ENCODE measurements at regions not wholly inside any gene's neighbourhood (a gene's known extent, or its start where the extent isn't known, plus 50 kb on each side); places are given as distances from the start of the nearest gene placed in this dataset.

DNA sequence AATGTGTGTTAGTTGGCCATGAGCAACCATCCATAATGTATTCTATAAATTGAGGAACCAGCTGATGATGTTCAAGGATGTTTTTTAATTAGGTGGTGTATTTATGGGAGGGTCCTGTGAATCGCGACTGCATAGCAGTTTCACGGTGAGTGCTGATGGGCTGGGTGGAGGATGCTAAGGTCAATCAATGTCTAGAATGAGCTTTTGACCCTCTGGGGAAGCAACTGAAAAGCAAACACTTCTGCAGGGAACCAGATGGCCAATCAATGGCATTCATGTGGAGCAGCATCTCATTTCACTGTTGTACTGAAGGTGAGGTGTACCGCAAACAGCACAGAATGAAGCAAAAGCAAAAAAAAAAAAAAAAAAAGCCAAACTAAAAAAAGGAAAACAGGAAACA lies 676.1 kb upstream of the TMEM132C start:
- Histone ChIP-seq H3K27ac (no peak overlapping the region), H3K4me3 (no peak overlapping the region)
- no peak for DNase-seq (ENCODE audit: low spot score)
- TF ChIP-seq, protein P1, sequence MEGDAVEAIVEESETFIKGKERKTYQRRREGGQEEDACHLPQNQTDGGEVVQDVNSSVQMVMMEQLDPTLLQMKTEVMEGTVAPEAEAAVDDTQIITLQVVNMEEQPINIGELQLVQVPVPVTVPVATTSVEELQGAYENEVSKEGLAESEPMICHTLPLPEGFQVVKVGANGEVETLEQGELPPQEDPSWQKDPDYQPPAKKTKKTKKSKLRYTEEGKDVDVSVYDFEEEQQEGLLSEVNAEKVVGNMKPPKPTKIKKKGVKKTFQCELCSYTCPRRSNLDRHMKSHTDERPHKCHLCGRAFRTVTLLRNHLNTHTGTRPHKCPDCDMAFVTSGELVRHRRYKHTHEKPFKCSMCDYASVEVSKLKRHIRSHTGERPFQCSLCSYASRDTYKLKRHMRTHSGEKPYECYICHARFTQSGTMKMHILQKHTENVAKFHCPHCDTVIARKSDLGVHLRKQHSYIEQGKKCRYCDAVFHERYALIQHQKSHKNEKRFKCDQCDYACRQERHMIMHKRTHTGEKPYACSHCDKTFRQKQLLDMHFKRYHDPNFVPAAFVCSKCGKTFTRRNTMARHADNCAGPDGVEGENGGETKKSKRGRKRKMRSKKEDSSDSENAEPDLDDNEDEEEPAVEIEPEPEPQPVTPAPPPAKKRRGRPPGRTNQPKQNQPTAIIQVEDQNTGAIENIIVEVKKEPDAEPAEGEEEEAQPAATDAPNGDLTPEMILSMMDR (IDR thresholded peaks at IDR 0.05), result no peak

DNA sequence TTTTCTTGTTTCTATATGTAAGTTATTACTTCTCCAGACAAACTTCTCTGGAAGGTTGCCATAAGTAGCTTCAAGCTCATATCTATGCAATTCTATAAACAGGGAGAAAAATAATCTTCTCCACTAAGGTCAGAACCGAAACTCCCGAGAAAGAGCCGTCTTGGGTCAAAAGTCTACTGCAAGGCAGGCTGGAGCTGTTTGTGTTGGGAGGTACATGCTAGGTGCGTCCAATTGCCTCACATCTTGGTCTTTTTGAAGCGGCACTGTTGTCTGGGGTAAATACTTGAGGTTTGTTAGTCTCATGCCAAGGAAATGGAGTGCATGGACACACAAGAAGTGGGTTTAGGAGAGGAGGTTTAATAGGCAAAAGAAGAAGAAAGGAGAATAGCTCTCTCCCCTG lies 674.7 kb upstream of the TMEM132C start:
- TF ChIP-seq, protein P1 (IDR thresholded peaks at IDR 0.05), result no peak
- Histone ChIP-seq H3K27ac (no peak overlapping the region), H3K4me3 (no peak overlapping the region)
- no peak for DNase-seq (ENCODE audit: low spot score)

DNA sequence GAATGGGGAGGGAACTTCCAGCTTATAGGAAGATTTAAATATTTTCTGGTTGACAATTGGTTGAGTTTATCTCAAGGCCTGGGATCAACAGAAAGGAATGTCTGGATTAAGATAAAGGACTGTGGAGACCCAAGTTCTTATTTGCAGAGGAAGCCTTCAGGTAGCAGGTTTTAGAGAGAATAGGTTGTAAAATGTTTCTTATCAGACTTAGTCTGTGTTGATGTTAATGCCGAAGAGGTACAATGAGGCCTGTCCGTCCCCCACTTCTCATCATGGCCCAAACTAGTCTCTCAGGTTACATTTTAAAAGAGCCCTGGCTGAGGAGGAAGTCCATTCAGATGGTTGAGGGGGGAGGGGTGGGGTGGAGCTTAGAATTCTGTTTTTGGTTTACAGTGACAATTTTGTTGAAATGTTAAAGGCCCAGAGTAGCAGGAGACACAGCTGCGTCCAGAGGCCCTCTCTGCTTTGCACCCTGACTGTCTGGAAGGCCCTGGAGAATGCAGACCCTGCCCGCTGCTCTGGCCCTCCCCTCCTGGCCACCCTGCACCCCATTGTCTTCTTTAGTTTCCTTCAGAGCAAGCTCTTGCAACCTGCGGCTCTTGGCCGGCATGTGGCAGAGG lies 672.5 kb upstream of the TMEM132C start:
- no peak for DNase-seq (ENCODE audit: low spot score)
- TF ChIP-seq, protein P1 (IDR thresholded peaks at IDR 0.05), result no peak
- H3K27ac ChIP-seq, result no peak overlapping the region
- no peak overlapping the region for H3K4me3 ChIP-seq

DNA sequence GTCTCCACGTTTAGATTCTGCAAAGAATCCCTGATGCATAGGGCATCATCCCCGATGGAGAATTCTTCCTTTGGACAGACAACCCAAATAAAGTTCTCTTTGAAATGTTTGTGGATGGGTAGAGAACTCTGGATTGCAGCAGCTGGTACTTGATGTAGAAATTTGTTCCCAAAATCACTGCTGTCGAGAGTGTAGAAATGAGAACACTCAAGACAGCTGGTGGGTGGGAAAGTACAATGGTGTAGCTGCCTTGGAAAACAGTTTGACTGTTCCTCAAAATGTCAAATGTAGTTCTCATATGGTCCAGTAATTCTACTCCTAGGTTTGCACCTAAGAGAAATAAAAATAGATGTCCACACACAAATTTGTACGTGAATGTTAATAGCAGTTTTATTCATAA lies 671.5 kb upstream of the TMEM132C start:
- TF ChIP-seq, protein P1 (IDR thresholded peaks at IDR 0.05), result no peak
- DNase-seq (ENCODE audit: low spot score), result no peak
- H3K27ac ChIP-seq, result no peak overlapping the region
- no peak overlapping the region for H3K4me3 ChIP-seq

DNA sequence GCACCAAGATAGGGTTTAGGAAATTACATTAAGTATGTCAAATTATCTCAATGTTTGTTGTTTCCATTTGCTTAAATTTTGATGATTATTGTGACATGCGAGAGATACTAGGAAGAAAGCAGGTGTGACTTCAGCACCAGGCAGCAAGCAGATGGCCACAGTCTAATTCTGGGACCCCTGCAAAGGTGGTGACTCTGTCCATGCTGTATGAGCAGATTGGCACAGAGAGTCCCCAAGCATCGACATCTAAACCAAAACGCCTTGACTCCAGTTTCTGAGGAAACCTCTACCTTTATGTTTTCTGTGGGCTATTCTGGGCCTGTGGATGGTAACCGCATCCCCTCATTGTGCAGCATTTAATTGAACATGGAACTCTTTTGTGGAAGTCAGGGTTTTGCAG lies 670.1 kb upstream of the TMEM132C start:
- TF ChIP-seq, protein P1 (IDR thresholded peaks at IDR 0.05), result no peak
- no peak for DNase-seq (ENCODE audit: low spot score)
- no peak overlapping the region for H3K27ac ChIP-seq

DNA sequence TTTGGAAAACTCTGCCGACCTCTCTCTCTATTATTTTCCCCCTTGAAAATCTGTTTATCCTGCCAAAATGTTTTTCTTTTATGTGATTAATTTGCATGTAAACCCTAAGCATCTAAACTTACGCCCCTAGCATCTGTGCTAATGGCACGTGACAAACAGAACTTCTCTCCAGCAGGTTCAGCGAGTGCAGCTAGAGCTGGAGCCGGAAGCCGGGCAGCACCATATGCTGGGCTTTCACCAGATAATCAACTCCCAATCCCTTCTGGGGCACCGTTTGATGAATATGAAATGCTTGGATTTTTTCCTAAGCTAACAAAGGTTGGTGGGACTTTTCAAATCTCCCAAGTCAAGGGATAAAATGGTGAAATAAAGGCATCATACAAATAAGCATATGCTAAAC lies 667.5 kb upstream of the TMEM132C start:
- no peak overlapping the region for H3K4me3 ChIP-seq
- DNase-seq (ENCODE audit: low spot score), result no peak
- H3K27ac ChIP-seq, result no peak overlapping the region
- TF ChIP-seq, protein P1 (IDR thresholded peaks at IDR 0.05), result no peak

More for the DNA sequence above, 670.1 kb upstream of the TMEM132C start:
- no peak overlapping the region for H3K4me3 ChIP-seq

DNA sequence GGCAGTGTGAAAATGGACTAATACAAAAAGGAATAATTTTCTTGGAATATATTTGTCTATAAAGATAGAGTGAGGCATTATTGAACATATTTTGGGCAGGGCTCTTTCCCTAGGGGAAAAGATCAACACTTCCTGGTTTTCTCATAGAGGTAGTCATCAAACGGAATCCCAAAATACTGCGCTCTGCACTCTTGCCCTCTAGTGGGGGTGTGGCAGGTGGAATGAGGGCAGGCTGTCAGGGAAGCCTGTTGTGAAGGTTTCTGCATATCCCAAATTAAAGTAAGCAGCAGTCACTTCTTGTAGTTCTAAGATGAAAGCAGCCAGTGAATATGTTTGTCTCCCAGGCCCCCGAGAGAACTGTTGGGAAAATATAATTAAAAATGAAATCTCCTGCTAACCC lies 666.8 kb upstream of the TMEM132C start:
- H3K27ac ChIP-seq, result no peak overlapping the region
- no peak overlapping the region for H3K4me3 ChIP-seq
- TF ChIP-seq, protein P1 (IDR thresholded peaks at IDR 0.05), result no peak
- DNase-seq (ENCODE audit: low spot score), result no peak

Measured in coronary artery (tissue), 2 donors.